GM19351 (cell line): ENCODE measurements at regions not wholly inside any gene's neighbourhood (a gene's known extent, or its start where the extent isn't known, plus 50 kb on each side); places are given as distances from the start of the nearest gene placed in this dataset.

Experiments used
- ATAC-seq: cut with Tn5 transposase; IDR thresholded peaks from one replicate; pipeline ENCODE4 v1.9.1; 2021; ENCODE audit warnings: mild to moderate bottlenecking, moderate library complexity; ENCODE audit not compliant: unreplicated experiment

DNA sequence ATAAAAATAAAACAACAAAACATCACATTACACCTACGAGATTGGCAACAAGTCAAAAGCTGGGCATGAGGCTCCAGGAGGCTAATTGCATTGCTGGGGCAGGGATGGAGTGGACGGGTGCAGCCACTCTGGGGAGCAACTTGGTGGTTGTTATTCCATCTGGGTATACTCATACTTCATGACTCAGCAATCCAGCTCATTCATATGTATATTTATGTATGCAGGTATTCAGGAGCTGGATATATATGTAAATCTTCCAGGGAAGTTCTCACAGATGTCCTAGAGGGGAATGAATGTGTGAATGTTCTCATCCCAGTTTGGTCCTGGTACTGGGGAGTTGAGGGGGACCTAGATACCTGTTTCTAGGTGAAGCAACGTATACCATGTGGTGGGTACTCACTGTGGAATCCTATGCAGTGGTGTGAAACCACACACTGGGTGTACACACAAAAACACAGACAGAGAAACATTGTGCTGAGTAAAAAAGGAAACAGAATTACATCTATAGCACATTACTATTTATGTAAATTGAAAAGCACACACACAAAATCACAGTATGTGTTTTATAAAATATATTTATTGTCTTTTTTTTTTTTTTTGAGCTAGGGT lies 79.7 kb upstream of the RAB4A start:
- ATAC-seq = no peak

DNA sequence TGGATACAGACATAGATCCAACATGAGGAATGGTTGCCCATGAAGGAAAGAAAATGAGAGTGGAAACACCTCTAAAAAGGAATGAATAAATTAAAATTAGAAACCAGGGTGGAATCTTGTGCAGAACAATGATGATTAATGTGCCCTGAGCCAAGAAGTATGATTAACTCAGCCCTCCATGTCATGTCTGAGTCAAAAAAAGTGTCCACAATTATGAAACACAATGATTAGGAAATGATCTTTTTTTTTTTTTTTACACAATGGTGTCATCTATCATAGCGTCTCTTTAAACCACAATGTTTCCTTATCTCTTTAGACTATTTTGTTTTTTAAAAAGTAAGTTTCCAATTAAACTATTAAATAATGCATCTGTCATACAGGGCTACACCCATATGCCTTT lies 78.9 kb upstream of the RAB4A start:
- ATAC-seq = no peak

DNA sequence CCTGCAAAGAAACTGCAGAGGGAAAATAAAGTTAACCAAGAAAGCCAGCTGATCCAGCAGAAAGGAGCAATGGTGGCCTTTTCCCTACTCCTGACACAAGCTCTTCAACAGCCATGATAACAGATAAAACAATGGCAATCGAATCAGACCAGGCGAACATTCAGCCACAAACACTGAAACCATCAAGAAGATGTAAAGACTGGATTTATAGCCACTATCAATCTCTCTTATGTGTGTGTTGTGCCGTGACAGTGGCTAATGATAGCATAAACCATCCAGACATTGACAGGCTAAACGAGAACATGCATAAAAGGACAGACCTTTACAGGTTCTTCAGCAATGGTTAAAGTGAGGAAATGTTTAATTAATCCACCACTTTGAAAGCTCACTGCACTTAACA lies 78.1 kb upstream of the RAB4A start:
- no peak for ATAC-seq

DNA sequence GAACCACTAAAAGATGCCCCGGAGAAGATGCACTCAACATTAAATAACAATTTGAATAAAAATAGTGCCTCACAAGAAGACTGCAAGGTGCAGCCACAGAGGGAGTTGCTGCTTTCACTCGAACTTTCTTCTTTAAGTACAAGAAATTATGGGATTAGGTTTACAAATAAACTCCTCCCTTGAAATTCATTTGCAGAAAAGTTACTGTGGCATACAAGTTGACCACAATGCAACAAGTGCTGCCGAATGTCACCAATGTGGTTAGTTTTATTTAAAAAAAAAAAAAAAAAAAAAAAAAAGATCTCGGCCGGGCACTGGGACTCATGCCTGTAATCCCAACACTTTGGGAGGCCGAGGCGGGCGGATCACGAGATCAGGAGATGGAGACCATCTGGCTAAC lies 76.8 kb upstream of the RAB4A start:
- no peak for ATAC-seq

DNA sequence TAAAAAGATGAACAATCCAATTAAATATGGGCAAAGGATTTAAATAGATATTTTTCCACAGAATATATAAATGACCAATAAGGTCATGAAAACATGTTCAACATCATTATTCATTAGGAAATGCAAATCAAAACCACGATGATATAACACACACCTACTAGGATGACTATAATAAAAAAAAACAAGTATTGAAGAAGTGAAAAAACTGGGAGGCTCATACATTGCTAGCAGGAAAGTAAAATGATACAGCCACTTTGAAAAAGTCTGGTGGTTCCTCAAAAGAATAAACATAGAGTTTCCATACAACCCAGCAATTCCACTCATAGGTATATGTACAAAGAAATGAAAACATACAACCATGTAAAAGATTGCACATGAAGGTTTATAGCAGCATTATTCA lies 75.7 kb upstream of the RAB4A start:
- no peak for ATAC-seq

DNA sequence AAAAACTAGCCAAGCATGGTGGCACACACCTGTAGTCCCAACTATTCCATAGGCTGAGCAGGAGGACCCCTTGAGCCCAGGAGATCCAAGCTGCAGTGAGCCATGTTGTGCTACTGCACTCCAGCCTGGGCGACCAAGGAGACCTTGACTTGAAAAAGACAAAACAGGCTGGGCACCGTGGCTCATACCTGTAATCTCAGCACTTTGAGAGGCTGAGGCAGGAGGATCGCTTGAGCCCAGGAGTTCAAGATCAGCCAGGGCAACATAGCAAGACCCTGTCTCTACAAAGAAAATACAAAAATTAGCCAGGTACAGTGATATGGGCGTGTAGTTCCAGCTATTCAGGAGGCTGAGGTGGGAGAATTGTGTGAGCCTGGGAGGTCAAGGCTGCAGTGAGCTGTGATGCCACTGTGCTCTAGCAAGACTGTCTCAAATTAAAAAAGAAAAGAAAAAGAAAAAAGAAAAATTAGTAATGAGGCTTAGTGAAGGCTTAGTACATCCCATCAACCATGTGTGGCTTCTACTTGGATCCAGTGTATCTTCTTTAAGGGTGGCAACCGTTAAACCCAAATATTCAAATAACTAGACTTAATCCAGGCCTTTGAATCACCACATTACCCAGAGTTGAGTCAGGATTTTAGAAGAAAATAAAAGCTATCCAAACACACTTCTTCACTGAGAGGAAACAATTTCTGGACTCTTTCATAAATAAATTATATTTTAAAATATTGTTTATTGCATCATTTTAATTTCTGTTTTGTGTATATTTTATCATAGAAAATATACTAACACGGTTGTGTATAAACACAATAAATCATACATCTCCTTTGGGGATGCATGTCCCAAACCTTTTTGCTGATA lies 74.3 kb upstream of the RAB4A start:
- no peak for ATAC-seq

DNA sequence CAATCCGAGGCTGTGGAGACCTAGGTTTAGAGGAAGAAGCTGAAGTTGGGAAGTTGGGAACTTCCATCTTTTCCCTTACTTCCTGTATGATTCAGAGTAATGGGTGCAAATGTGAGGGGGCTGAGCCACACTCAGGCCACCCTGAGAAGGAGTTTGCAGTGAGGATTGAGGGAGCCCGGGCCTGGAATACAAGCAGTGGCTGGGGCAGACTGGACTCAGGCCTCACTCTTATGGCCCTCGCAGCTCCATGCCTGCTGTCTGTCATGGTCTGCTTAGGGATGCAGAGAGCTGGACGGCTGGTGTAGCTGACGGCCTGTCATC lies 73.7 kb upstream of the RAB4A start:
- ATAC-seq = no peak

DNA sequence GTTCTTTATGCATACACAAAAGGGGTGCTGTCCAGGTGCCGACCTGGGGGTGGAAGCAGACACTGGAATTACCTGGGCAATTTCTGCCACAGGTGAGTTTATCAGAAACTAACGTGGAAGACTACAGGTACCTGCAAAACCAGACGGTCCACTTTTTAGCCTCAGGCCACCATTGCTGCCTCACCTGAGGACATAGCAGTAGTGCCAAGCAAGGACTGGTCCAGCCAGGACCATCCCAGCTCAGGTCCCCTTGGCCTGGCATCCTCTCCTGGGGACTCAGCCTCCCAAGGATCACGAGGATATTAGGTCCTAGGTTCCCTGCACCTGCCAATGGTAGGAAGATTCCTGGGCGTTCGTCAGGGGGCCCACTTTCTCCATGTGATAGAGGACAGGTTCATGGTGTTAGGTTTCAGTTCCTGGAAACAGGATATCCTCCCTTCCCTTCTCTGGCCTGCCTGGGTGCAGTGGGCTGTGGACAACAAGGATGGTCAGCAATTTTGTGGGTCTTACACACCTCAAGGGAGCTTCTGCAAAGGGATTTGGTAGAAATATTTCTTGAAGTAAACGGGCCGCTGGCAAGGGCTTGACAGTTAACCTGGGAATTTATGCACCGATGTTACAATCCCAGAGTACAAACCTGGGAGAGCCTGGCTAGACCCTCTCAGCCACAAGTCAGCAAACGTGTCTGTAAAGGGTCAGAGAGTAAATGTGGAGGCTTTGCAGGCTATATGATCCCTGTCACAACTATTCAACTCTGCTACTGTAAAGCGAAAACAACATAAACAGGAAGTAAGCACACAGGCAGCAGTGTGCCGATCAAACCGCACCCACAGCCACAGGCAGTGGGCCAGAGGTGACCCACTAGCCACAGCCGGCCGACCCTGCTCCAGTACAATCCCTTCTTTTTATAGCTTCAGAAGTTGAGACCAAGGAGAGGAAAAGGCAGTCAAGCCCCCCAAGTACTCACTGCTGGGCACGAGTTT lies 71.4 kb upstream of the RAB4A start:
- ATAC-seq = peak; percentile 72

DNA sequence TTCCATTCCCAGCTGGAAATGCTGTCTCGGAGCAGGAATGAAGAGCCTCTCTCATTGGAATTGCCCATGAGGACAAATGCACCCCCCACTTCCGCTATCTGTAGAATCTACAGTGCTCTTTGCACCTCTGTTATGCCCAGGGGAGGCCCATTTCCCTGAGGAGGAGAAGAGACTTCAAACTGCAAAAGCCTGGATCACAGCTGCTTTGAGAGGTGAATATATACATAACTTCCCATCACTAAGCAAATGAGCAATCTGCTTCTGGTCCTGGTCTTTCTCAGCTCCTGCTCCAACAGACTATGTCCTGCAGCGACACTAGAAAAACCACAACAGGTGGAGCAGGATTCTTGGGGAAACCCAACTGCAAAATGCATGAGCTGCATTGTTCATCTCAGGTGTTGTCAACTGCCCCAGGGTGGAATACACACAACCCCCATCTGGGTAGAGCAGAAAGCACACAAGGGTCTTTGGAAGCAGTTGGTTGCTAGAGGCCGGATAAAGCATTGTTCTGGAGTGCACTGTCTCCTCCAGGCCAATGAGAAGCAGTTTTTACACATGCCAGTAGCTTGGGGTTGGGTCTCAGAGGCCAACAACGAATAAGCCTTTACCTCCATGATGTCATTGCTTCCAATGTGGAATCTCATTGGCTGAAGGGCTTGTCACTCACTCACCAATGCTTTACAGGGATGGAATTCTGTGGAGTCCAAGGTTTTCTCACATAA lies 67.7 kb upstream of the RAB4A start:
- no peak for ATAC-seq

DNA sequence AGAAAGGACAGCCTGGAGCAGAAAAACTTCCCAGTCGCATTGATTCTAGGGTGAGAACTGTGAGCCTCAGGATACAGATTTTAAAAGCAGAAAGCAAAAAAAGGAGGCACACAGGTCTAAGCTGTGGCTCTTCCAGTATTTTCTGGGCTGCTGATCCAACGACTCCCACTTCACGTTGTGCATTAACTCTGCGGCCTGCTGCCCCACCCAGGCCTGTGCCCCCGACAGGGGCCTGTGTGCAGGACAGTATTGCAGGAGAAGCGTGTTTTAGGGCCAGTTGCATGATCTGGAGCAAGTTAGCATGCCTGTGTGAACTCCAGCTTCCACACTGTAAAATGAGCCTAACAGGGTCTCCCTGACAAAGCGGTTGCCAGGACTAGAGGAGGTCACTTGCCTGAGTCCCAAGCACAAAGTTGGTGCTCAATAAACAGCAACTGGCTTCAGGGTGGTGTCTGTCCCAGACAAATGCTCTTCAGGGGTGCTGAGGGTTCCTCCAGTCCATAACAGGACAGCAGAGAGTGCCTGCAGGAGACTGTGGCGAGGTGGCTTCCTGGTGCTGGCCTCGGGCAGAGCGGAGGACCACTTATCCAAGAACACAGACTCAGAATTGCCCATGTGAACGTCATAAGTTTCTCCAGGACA lies 66.8 kb upstream of the RAB4A start:
- no peak for ATAC-seq

DNA sequence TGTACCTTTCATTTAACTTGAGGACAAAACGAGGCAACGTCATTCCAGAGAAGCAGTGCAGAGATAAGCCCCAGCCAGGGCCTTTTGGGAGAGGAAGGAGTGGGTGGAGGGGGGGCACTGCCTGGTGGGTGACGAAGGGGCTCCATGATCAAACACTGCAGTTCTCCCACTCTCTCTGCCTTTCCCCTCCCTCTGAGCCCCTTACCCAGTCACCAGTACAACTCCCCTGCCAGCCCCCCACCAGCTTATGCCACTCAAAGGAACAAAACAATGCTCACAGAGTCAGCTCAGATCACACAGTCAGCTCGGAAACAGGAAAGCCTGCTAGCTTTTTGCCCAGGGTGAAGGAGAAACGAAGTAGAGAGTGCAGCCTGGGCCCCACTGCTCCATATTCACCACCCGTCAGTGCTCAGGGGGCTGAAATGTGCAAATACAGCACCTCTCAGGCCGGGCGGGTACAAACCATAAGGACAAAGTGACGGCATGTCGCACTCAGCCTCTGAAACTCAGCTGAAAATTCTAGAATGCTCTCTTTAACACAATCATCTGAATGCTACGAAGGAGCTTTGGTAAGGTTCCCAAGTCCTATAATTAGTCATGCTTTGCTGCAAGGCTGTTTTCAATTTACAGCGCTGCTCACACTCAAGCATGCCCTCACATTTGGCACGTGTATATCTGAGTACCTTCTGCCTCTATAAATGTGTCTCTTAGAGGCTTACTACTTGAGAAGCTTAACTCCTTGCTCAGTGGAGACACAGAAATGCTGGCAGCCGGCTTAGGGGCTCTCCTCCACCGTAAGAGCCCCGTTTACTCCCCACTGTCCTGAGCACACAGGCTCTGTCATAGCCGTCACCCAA lies 65.8 kb upstream of the RAB4A start:
- ATAC-seq = no peak

DNA sequence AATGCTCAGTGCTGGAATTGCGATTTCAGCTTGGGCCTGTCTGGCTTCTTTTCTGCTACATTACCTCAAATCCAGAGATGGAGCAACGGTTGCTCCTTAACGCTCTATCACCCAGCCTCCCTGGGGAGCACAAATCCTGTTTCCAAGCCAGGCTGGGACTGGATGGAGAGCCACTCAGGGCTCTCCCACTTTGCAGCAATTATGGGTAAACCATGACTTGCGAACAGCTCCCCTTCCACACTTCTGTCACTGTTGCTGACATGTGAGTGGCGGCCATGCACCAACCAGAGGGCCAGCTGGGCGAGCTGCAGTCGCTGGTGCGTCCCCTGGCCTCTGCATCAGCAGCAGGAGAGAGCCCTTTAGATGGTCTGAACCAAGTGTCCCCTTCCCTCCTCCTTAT lies 65.1 kb upstream of the RAB4A start:
- ATAC-seq = no peak

DNA sequence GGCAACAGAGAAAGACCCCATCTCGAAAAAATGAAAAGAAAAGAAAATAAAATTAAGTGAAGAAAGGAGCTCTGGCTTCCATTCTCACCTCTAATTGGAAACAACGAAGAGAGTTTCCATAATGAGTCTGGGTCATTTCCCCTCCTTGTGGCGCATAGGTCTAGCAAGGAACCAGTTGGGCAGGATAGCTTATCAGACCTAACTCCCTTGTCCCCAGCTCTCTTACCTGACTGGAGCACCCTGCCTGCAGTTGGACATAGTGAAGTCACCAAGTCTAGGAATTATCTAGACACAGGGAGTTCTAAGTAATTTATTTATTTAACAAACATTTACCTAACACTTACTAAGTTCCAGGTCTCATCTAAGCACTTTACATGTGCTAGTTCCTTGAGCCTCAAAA lies 63.0 kb upstream of the RAB4A start:
- ATAC-seq = no peak

DNA sequence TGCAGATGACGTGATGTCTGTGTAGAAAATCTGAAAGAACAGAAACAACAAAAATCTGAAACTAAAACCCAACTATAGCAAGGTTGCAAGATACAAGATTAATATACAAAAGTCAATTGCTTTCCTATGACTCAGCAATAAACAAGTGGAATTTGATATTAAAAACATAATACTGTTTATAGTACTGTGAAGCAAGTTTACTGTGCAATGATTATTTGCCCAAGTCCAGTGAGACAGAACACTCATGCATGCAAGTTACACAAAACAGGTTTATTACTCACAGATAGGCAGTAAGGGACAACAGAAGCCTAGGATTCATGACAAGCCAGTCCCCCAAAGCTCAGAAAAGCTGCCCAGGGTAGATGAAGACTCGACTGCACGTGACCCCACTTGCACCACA lies 62.4 kb upstream of the RAB4A start:
- no peak for ATAC-seq

DNA sequence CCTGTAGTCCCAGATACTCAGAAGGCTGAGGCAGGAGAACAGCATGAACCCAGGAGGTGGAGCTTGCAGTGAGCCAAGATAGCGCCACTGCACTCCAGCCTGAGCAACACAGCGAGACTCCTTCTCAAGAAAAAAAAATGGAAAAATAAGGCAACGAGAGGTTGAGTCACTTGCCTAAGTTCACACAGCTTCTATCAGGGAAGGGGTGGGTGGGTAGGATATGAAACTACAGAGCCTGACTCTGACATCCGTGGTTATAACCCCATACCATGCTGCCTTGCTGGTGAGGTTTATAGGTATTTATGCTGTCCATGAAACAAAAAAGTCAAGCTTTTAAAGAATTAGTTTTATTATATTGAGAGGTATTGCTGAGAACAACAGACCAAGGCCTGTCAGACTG lies 61.5 kb upstream of the RAB4A start:
- ATAC-seq = no peak

DNA sequence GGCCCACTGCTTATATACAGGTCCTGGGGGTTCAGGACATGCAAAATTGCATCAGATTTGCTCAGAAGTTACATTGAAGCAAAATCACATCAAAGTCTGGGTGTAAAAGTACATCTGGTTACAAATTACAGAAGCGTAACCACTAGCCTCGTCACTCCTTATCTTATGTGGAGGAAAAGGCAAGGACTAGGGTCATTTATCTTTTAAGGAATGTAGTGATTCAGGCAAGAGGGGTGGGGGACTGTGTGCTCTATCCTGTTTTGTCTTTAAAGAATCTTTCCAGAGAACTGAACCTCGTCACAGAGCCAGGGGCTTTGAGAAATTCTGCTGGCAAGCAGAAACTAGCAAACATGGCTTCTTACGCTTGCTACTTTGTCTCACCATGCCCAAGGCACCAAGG lies 61.1 kb upstream of the RAB4A start:
- no peak for ATAC-seq

DNA sequence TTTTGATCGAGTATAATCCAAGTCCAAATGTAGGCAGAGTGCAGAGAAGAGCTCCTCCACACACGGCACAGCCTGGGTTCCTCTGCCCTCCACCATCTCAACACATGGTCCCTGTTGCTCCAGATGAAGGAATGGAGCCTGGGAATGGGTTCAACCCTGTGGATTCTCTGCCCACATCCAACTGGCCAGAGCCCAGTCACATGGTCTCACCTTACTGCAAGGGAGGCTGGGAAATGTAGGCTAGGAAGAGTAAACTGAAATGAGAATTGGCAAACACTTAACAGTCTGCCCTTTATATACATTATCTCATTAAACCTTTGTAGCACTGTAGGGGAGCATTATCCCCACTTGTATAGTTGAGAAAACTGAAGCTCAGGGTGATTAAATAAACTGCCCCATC lies 60.1 kb upstream of the RAB4A start:
- no peak for ATAC-seq

DNA sequence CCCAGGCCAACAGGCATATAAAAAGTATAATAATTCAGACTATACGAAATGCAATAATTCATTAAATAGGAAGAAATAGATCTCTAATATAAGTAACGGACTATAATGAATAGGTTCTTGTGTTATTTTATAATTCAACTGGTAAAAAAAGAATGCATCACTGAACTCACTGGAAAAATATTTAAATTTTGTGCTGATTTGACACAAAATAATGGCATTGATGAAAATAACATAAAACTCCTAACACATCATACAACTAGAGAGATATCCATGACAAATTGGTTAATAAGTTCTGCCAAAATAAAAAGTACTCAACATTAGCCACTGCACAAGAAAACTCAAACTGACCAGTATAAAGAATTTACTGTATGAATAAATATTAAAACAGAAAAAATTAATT lies 57.1 kb upstream of the RAB4A start:
- ATAC-seq = no peak

DNA sequence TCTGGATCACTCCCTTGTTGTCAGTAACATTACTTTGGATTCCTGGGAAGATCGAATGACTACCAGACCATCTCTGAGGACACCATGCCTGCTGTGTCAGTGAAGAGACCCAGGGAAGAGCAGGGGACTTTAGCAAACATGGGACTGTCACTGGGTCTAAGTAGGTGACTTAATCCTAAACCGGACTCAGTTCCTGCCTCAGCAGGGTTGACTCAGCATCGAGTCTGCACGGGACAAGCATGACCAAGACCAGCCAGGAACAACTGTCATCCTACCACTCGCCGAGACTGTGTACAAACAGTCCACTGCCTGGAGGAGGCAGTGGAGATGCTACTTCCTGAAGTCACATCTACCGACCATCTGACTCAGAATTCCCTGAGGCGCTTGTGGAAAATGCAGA lies 53.2 kb upstream of the RAB4A start:
- no peak for ATAC-seq

DNA sequence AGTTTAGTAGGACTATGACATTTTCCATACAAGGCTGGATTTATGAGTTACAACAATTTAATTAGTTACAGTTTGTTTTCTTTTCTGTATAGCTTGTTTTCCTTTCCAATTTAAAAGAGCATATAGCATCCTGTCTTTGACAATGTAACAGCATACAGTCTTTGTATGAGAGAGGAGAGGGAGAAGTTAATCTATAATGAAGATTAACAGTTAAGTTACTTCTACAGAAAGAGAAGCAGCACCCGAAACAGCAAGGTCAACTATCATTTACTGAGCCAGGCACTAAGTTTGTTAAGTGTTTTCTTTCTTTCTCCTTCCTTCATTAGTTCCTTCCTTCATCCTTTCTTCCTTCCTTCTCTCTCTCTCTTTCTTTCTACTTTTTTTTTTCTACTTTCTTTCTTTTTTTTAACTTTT lies 52.3 kb upstream of the RAB4A start:
- no peak for ATAC-seq
